ENCODE measurements at regions not wholly inside any gene's neighbourhood (a gene's known extent, or its start where the extent isn't known, plus 50 kb on each side); places are given as distances from the start of the nearest gene placed in this dataset.

- DNase-seq, result no peak
Measured at GRCh38 chr6:1553562-1554083, 56.1 kb upstream of the FOXC1 start.

- DNase-seq, result no peak
Measured at GRCh38 chr6:1554141-1554475, 55.6 kb upstream of the FOXC1 start.

- DNase-seq, result peak; percentile 67 to 79
Measured at GRCh38 chr6:1554476-1555310, 55.0 kb upstream of the FOXC1 start.

GRCh38 chr6:1558388-1558787, 51.3 kb upstream of the FOXC1 start:
- DNase-seq, result no peak
